ENCODE measurements at regions not wholly inside any gene's neighbourhood (a gene's known extent, or its start where the extent isn't known, plus 50 kb on each side); places are given as distances from the start of the nearest gene placed in this dataset.

DNA sequence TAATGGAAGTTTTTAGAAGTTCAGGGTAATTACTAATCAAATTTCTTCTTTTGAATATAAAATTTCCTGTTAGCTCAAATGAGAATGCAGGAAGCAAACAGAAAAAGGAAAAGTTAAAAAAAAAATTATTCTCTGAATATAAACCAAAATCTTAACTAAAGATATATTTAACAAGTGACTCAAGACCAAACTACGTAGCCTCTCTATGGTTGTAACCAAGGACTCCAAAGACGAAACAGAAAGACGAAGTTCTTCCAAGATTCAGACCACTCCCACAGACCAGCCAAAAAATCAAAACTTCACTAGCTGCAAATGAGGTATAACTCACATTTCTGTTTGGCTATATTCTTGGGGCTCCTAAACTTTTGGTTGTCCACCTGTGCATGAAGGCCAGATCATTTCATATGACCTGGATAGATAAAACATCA is 846.5 kb upstream of the ALCAM start:
- no peak for DNase-seq (ENCODE audit: low spot score)
- Histone ChIP-seq H3K4me3 (no peak overlapping the region), H3K9me2 (replicated peaks; ENCODE audit: insufficient read depth) (no peaks in the 10 kb centered on the region), H3K36me3 (replicated peaks; ENCODE audit: insufficient read depth, low read depth) (no peaks in the 10 kb centered on the region), H3K79me2 (no peaks in the 10 kb centered on the region), H3K27me3 (no peaks in the 10 kb centered on the region), H3K9me3 (ENCODE audit: low read depth) (no peaks in the 10 kb centered on the region), H3K4me2 (no peak overlapping the region), H3K27ac (no peak overlapping the region), H3K4me1 (ENCODE audit: insufficient read depth) (no peaks in the 10 kb centered on the region), H2AFZ (no peak overlapping the region), H4K20me1 (ENCODE audit: insufficient read depth, poor library complexity, severe bottlenecking) (no peaks in the 10 kb centered on the region)
- 90% methylated on average over 3 of the region's 3 CpGs for WGBS (ENCODE audit: low lambda C conversion rate, missing lambda C conversion rate)
- TF ChIP-seq EZH2 (IDR thresholded peaks at IDR 0.05; ENCODE audit: borderline replicate concordance), result no peak
- no peak for TF ChIP-seq EZH2phosphoT487 (IDR thresholded peaks at IDR 0.05; ENCODE audit: low read depth, severe bottlenecking, unreplicated experiment)
- TF ChIP-seq, protein P1, sequence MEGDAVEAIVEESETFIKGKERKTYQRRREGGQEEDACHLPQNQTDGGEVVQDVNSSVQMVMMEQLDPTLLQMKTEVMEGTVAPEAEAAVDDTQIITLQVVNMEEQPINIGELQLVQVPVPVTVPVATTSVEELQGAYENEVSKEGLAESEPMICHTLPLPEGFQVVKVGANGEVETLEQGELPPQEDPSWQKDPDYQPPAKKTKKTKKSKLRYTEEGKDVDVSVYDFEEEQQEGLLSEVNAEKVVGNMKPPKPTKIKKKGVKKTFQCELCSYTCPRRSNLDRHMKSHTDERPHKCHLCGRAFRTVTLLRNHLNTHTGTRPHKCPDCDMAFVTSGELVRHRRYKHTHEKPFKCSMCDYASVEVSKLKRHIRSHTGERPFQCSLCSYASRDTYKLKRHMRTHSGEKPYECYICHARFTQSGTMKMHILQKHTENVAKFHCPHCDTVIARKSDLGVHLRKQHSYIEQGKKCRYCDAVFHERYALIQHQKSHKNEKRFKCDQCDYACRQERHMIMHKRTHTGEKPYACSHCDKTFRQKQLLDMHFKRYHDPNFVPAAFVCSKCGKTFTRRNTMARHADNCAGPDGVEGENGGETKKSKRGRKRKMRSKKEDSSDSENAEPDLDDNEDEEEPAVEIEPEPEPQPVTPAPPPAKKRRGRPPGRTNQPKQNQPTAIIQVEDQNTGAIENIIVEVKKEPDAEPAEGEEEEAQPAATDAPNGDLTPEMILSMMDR (IDR thresholded peaks at IDR 0.05; ENCODE audit: poor library complexity), result no peak

DNA sequence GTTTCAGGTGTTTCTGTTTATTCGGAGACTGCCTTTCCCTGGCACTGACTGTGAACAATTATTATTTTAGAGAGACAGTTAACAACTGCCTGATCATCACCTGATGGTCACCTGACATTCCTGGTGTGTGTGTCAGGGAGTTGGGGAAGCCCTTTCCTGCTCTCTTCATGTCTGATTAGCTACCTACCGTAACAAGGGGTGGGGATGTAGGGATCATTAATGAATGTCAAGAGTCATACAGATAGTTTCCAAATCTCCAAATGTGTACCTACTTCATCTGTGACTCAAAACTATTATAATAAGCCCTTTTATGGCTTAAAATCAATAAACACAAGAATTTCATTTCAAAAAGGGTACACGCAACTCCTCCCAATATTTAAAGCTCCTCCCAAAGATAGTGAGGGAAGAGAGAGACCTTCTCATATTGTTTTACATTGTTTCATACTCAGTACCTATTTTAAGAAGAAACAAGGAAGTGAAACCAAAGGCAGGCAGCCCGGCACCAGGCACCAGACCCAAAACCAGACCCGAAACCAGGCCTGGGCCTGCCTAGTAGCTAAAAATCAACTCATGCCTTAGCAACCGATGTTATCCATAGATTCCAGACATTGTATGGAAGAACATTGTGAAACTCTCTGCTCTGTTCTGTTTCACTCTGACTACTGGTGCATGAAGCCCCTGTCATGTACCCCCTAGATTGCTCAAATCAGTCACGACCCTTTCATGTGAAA is 844.9 kb upstream of the ALCAM start:
- Histone ChIP-seq H3K27me3 (no peaks in the 10 kb centered on the region), H3K36me3 (replicated peaks; ENCODE audit: insufficient read depth, low read depth) (no peaks in the 10 kb centered on the region), H3K27ac (no peak overlapping the region), H2AFZ (no peak overlapping the region), H3K4me3 (no peak overlapping the region), H3K9me2 (replicated peaks; ENCODE audit: insufficient read depth) (no peaks in the 10 kb centered on the region), H4K20me1 (ENCODE audit: insufficient read depth, poor library complexity, severe bottlenecking) (no peaks in the 10 kb centered on the region), H3K4me1 (ENCODE audit: insufficient read depth) (no peaks in the 10 kb centered on the region), H3K4me2 (no peak overlapping the region), H3K79me2 (no peaks in the 10 kb centered on the region), H3K9me3 (ENCODE audit: low read depth) (no peaks in the 10 kb centered on the region)
- TF ChIP-seq, protein P1 (IDR thresholded peaks at IDR 0.05; ENCODE audit: poor library complexity), result no peak
- no peak for TF ChIP-seq EZH2phosphoT487 (IDR thresholded peaks at IDR 0.05; ENCODE audit: low read depth, severe bottlenecking, unreplicated experiment)
- no peak for TF ChIP-seq EZH2 (IDR thresholded peaks at IDR 0.05; ENCODE audit: borderline replicate concordance)
- 71% methylated on average over 7 of the region's 7 CpGs for WGBS (ENCODE audit: low lambda C conversion rate, missing lambda C conversion rate)
- no peak for DNase-seq (ENCODE audit: low spot score)

DNA sequence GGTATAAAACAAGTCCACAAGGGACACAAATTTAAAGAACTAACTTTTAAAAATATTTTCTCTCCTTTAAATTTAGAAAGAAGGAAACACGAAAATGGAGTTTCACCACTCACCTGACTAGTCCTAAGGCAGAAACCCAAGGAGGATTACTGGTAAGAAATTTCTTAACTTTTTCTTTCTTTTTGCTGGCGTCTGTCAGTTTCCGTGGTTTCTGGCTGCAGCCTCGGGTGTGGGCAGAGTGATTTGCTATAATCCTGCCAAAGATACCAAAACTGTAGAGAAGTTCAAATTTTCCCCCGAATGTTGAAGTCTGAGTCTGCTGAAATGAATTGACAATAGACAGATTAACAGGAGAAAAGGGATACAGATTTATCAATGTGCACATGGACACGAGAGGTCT is 843.6 kb upstream of the ALCAM start:
- DNase-seq (ENCODE audit: low spot score), result no peak
- H2AFZ ChIP-seq, result no peak overlapping the region
- H3K79me2 ChIP-seq, result no peaks in the 10 kb centered on the region
- H3K4me3 ChIP-seq, result no peak overlapping the region
- TF ChIP-seq, protein P1 (IDR thresholded peaks at IDR 0.05; ENCODE audit: poor library complexity), result no peak
- TF ChIP-seq EZH2 (IDR thresholded peaks at IDR 0.05; ENCODE audit: borderline replicate concordance) (no peak), EZH2phosphoT487 (IDR thresholded peaks at IDR 0.05; ENCODE audit: low read depth, severe bottlenecking, unreplicated experiment) (no peak)
- no peaks in the 10 kb centered on the region for H3K36me3 ChIP-seq (replicated peaks; ENCODE audit: insufficient read depth, low read depth)
- no peaks in the 10 kb centered on the region for H4K20me1 ChIP-seq (ENCODE audit: insufficient read depth, poor library complexity, severe bottlenecking)
- no peaks in the 10 kb centered on the region for H3K4me1 ChIP-seq (ENCODE audit: insufficient read depth)
- no peak overlapping the region for H3K27ac ChIP-seq
- no peaks in the 10 kb centered on the region for H3K9me2 ChIP-seq (replicated peaks; ENCODE audit: insufficient read depth)
- no peak overlapping the region for H3K4me2 ChIP-seq
- 77% methylated on average over 6 of the region's 6 CpGs for WGBS (ENCODE audit: low lambda C conversion rate, missing lambda C conversion rate)
- H3K27me3 ChIP-seq, result no peaks in the 10 kb centered on the region
- no peaks in the 10 kb centered on the region for H3K9me3 ChIP-seq (ENCODE audit: low read depth)
